Memory B cell (primary cell): ENCODE measurements at regions not wholly inside any gene's neighbourhood (a gene's known extent, or its start where the extent isn't known, plus 50 kb on each side); places are given as distances from the start of the nearest gene placed in this dataset.

Source experiments
- ATAC-seq: fragments of 150-1000 bp; cut with Tn5 transposase; 2 replicates; pipeline ENCODE4 v1.10.0; 2021; ENCODE audit warnings: low read depth, mild to moderate bottlenecking, moderate library complexity
- DNase-seq, 2 donors: peaks; one replicate each; pipeline ENCODE4 v3.0.0; 2022; ENCODE audit warnings: low spot score in 2 of 2
- H3K27ac Mint-ChIP-seq: one replicate; pipeline ENCODE4 v1.8.0; 2022; ENCODE audit warnings: mild to moderate bottlenecking, moderate library complexity, mixed read lengths
- H3K27me3 Mint-ChIP-seq: one replicate; pipeline ENCODE4 v1.8.0; 2022; ENCODE audit warnings: mixed read lengths
- H3K36me3 Mint-ChIP-seq: one replicate; pipeline ENCODE4 v1.8.0; 2022; ENCODE audit warnings: mild to moderate bottlenecking, mixed read lengths
- H3K4me1 Mint-ChIP-seq: one replicate; pipeline ENCODE4 v1.8.0; 2022; ENCODE audit warnings: mixed read lengths
- H3K4me3 Mint-ChIP-seq: one replicate; pipeline ENCODE4 v1.8.0; 2022; ENCODE audit warnings: mild to moderate bottlenecking, moderate library complexity, mixed read lengths
- H3K9me3 Mint-ChIP-seq: one replicate; pipeline ENCODE4 v1.8.0; 2022; ENCODE audit warnings: mixed read lengths

- ATAC-seq (no peak), DNase-seq (no peak)
- H3K27me3 Mint-ChIP-seq = peaks cover 6% of the 10 kb centered on the region
- H3K4me3 Mint-ChIP-seq = no peak overlapping the region
- H3K9me3 Mint-ChIP-seq = no peaks in the 10 kb centered on the region
- H3K4me1 Mint-ChIP-seq = no peaks in the 10 kb centered on the region
- H3K27ac Mint-ChIP-seq = no peak overlapping the region
- no peaks in the 10 kb centered on the region for H3K36me3 Mint-ChIP-seq
Measured at GRCh38 chr2:58651930-58652329, 410.8 kb upstream of the FANCL start.

GRCh38 chr2:58650781-58651180 is 409.7 kb upstream of the FANCL start:
- H3K4me3 Mint-ChIP-seq = no peak overlapping the region
- no peak overlapping the region for H3K27ac Mint-ChIP-seq
- ATAC-seq = no peak
- H3K4me1 Mint-ChIP-seq = no peaks in the 10 kb centered on the region
- H3K27me3 Mint-ChIP-seq = peaks cover 2% of the 10 kb centered on the region
- H3K9me3 Mint-ChIP-seq = no peaks in the 10 kb centered on the region
- DNase-seq = no peak
- H3K36me3 Mint-ChIP-seq = no peaks in the 10 kb centered on the region

GRCh38 chr2:58649756-58650155 is 408.6 kb upstream of the FANCL start:
- Mint-ChIP-seq H3K9me3 (no peaks in the 10 kb centered on the region), H3K27me3 (peaks cover 2% of the 10 kb centered on the region), H3K4me1 (peaks cover 7% of the 10 kb centered on the region), H3K36me3 (no peaks in the 10 kb centered on the region), H3K27ac (no peak overlapping the region), H3K4me3 (no peak overlapping the region)
- ATAC-seq (no peak), DNase-seq (no peak)

- Mint-ChIP-seq H3K36me3 (no peaks in the 10 kb centered on the region), H3K27ac (peak overlapping the region; percentile 19), H3K27me3 (peaks cover 6% of the 10 kb centered on the region), H3K4me3 (peak overlapping the region; percentile 49), H3K4me1 (peaks cover 10% of the 10 kb centered on the region), H3K9me3 (no peaks in the 10 kb centered on the region)
- peak; percentile 97 for ATAC-seq
- peak in 1 of 2 donors; percentile 19 for DNase-seq
Measured at GRCh38 chr2:58645017-58645416, 403.9 kb upstream of the FANCL start.

- Mint-ChIP-seq H3K4me1 (peaks cover 10% of the 10 kb centered on the region), H3K9me3 (no peaks in the 10 kb centered on the region), H3K27me3 (peaks cover 6% of the 10 kb centered on the region), H3K27ac (peak overlapping the region; percentile 61), H3K4me3 (peak overlapping the region; percentile 37), H3K36me3 (no peaks in the 10 kb centered on the region)
- DNase-seq (no peak), ATAC-seq (no peak)
Measured at GRCh38 chr2:58644451-58644850, 403.3 kb upstream of the FANCL start.

- ATAC-seq = no peak
- Mint-ChIP-seq H3K9me3 (no peaks in the 10 kb centered on the region), H3K27me3 (peaks cover 6% of the 10 kb centered on the region), H3K4me3 (no peak overlapping the region), H3K36me3 (no peaks in the 10 kb centered on the region), H3K4me1 (peaks cover 10% of the 10 kb centered on the region), H3K27ac (no peak overlapping the region)
- no peak for DNase-seq
Measured at GRCh38 chr2:58641001-58641400, 399.9 kb upstream of the FANCL start.

GRCh38 chr2:58640042-58640441 is 398.9 kb upstream of the FANCL start:
- no peaks in the 10 kb centered on the region for H3K36me3 Mint-ChIP-seq
- H3K27ac Mint-ChIP-seq = no peak overlapping the region
- peaks cover 7% of the 10 kb centered on the region for H3K4me1 Mint-ChIP-seq
- H3K9me3 Mint-ChIP-seq = no peaks in the 10 kb centered on the region
- H3K4me3 Mint-ChIP-seq = no peak overlapping the region
- ATAC-seq (no peak), DNase-seq (no peak)
- H3K27me3 Mint-ChIP-seq = peaks cover 6% of the 10 kb centered on the region

- Mint-ChIP-seq H3K27ac (no peak overlapping the region), H3K9me3 (no peaks in the 10 kb centered on the region), H3K4me3 (no peak overlapping the region), H3K36me3 (no peaks in the 10 kb centered on the region), H3K4me1 (no peaks in the 10 kb centered on the region), H3K27me3 (peaks cover 3% of the 10 kb centered on the region)
- DNase-seq (no peak), ATAC-seq (no peak)
Measured at GRCh38 chr2:58638256-58638805, 397.2 kb upstream of the FANCL start.

- Mint-ChIP-seq H3K36me3 (no peaks in the 10 kb centered on the region), H3K4me1 (no peaks in the 10 kb centered on the region), H3K27me3 (no peaks in the 10 kb centered on the region), H3K9me3 (no peaks in the 10 kb centered on the region), H3K27ac (no peak overlapping the region), H3K4me3 (no peak overlapping the region)
- no peak for ATAC-seq
- no peak for DNase-seq
Measured at GRCh38 chr2:58636872-58637271, 395.7 kb upstream of the FANCL start.

GRCh38 chr2:58635801-58636375 is 394.8 kb upstream of the FANCL start:
- ATAC-seq (no peak), DNase-seq (no peak)
- Mint-ChIP-seq H3K9me3 (no peaks in the 10 kb centered on the region), H3K4me1 (no peaks in the 10 kb centered on the region), H3K36me3 (no peaks in the 10 kb centered on the region), H3K27me3 (no peaks in the 10 kb centered on the region), H3K4me3 (no peak overlapping the region), H3K27ac (no peak overlapping the region)

- Mint-ChIP-seq H3K27ac (no peak overlapping the region), H3K9me3 (no peaks in the 10 kb centered on the region), H3K27me3 (no peaks in the 10 kb centered on the region), H3K4me1 (no peaks in the 10 kb centered on the region), H3K36me3 (no peaks in the 10 kb centered on the region), H3K4me3 (no peak overlapping the region)
- no peak for DNase-seq
- no peak for ATAC-seq
Measured at GRCh38 chr2:58634653-58635370, 393.7 kb upstream of the FANCL start.

- DNase-seq (no peak), ATAC-seq (no peak)
- Mint-ChIP-seq H3K36me3 (no peaks in the 10 kb centered on the region), H3K4me1 (no peaks in the 10 kb centered on the region), H3K27ac (no peak overlapping the region), H3K27me3 (peaks cover 3% of the 10 kb centered on the region), H3K9me3 (no peaks in the 10 kb centered on the region), H3K4me3 (no peak overlapping the region)
Measured at GRCh38 chr2:58633613-58634365, 392.7 kb upstream of the FANCL start.

GRCh38 chr2:58631986-58632385 is 390.9 kb upstream of the FANCL start:
- H3K9me3 Mint-ChIP-seq = no peaks in the 10 kb centered on the region
- no peak overlapping the region for H3K27ac Mint-ChIP-seq
- no peak for ATAC-seq
- H3K27me3 Mint-ChIP-seq = peaks cover 3% of the 10 kb centered on the region
- no peak for DNase-seq
- no peak overlapping the region for H3K4me3 Mint-ChIP-seq
- H3K4me1 Mint-ChIP-seq = no peaks in the 10 kb centered on the region
- H3K36me3 Mint-ChIP-seq = no peaks in the 10 kb centered on the region

GRCh38 chr2:58629545-58630119 is 388.5 kb upstream of the FANCL start:
- Mint-ChIP-seq H3K4me3 (no peak overlapping the region), H3K9me3 (peaks cover 1% of the 10 kb centered on the region), H3K36me3 (no peaks in the 10 kb centered on the region), H3K4me1 (no peaks in the 10 kb centered on the region), H3K27ac (no peak overlapping the region), H3K27me3 (peaks cover 4% of the 10 kb centered on the region)
- DNase-seq (no peak), ATAC-seq (no peak)
